ENCODE measurements at regions not wholly inside any gene's neighbourhood (a gene's known extent, or its start where the extent isn't known, plus 50 kb on each side); places are given as distances from the start of the nearest gene placed in this dataset.
A peak's percentile ranks its signal among the peaks of the same experiment; 100 is the strongest.

DNA sequence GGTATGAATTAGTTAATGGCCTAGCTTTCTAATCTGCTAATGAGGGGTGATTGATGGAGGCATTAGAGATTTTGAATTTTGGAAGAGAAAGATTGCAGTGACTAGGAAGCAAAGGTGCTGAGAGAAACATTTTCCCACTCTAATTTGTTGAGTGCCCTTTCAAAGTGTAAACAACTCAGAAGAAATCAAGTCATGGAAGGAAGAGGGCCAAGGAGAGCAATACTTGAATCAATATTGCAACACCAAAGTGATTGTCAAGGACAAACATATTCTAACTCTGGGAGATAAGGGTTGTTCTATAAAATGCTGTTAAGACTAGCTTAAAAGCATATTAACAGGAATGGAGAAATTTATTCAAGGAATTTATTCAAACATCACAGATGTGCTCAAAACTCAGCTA, 182.7 kb upstream of the FERMT1 start:
- Histone ChIP-seq H3K36me3 (ENCODE audit: control insufficient read depth in 4 of 4, insufficient read depth in 4 of 4, low read length in 4 of 4) (no peaks in the 10 kb centered on the region), H3K9me3 (ENCODE audit: control insufficient read depth in 4 of 4, insufficient read depth in 3 of 4, low read length in 3 of 4) (no peaks in the 10 kb centered on the region), H3K27me3 (ENCODE audit: control insufficient read depth in 3 of 3, insufficient read depth in 3 of 3, low read length in 2 of 3) (no peaks in the 10 kb centered on the region), H3K27ac (ENCODE audit: low read depth in 1 of 2, low read length in 1 of 2) (no peak overlapping the region), H3K9ac (ENCODE audit: insufficient read depth in 1 of 2, low read length in 2 of 2) (no peak overlapping the region), H3K4me1 (ENCODE audit: control insufficient read depth in 5 of 5, insufficient read depth in 5 of 5, low read length in 5 of 5) (peaks cover 0 to 33% (median 5%) of the 10 kb centered on the region in 5 donors), H3K4me3 (no peak overlapping the region)
- ATAC-seq (ENCODE audit: insufficient read depth, low FRiP score) (no peak), DNase-seq (peak in 2 of 3 donors; percentile 32 to 48)
- TF ChIP-seq, protein P1, sequence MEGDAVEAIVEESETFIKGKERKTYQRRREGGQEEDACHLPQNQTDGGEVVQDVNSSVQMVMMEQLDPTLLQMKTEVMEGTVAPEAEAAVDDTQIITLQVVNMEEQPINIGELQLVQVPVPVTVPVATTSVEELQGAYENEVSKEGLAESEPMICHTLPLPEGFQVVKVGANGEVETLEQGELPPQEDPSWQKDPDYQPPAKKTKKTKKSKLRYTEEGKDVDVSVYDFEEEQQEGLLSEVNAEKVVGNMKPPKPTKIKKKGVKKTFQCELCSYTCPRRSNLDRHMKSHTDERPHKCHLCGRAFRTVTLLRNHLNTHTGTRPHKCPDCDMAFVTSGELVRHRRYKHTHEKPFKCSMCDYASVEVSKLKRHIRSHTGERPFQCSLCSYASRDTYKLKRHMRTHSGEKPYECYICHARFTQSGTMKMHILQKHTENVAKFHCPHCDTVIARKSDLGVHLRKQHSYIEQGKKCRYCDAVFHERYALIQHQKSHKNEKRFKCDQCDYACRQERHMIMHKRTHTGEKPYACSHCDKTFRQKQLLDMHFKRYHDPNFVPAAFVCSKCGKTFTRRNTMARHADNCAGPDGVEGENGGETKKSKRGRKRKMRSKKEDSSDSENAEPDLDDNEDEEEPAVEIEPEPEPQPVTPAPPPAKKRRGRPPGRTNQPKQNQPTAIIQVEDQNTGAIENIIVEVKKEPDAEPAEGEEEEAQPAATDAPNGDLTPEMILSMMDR (IDR thresholded peaks at IDR 0.05; ENCODE audit: control extremely low read depth, extremely low read depth), result no peak

DNA sequence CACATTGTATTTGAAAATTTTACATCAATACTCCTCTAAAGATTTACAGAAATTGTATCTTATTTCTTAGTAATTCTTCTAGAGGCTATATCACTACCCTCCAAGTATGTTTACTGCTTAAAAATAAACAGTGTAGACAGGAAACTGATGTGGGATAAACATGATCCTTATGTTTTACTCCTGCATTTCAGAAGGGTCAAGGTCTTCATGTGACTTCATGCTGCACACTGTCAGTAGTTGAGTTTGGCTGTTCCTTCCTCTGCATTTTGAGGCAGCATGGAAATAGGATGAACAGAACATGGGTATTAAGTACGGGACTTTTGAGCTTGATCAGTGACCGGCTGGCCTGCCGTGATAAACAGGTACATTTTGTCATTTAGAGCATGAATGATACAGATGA, 179.2 kb upstream of the FERMT1 start:
- 73 to 74% methylated on average over 3 of the region's 3 CpGs for WGBS, 2 donors

DNA sequence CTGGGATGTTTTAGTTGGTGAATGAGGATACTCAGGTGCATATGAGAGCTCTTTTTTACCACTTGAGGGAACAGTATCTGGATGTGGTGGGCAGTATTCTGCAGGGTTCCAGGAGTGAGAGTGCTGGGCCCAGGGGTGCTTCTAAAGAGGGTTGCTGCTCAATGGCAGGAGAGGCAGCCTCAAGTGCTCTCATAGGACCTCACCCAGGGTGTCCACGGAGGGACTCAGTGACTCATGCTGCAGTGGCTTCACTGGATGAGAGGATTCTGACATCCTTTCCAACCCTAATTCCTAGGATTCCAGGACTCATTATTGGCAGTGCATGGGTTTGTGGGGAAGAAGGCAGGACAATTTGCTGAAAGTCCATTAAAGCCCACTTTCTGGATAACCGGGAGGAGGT, 176.6 kb upstream of the FERMT1 start:
- Histone ChIP-seq H3K9me3 (ENCODE audit: control insufficient read depth in 4 of 4, insufficient read depth in 3 of 4, low read length in 3 of 4) (no peaks in the 10 kb centered on the region), H3K27me3 (ENCODE audit: control insufficient read depth in 3 of 3, insufficient read depth in 3 of 3, low read length in 2 of 3) (no peaks in the 10 kb centered on the region), H3K4me1 (ENCODE audit: control insufficient read depth in 5 of 5, insufficient read depth in 5 of 5, low read length in 5 of 5) (peaks cover 0 to 40% (median 5%) of the 10 kb centered on the region in 5 donors), H3K4me3 (no peak overlapping the region), H3K9ac (ENCODE audit: insufficient read depth in 1 of 2, low read length in 2 of 2) (no peak overlapping the region), H3K27ac (ENCODE audit: low read depth in 1 of 2, low read length in 1 of 2) (no peak overlapping the region), H3K36me3 (ENCODE audit: control insufficient read depth in 4 of 4, insufficient read depth in 4 of 4, low read length in 4 of 4) (no peaks in the 10 kb centered on the region)
- TF ChIP-seq, protein P1 (IDR thresholded peaks at IDR 0.05; ENCODE audit: control extremely low read depth, extremely low read depth), result no peak
- whole genome bisulfite sequencing, 2 donors, result 56 to 84% methylated on average over 2 of the region's 2 CpGs
- peak; percentile 41 for ATAC-seq (ENCODE audit: insufficient read depth, low FRiP score)
- DNase-seq, result no peak

More for the DNA sequence above, 179.2 kb upstream of the FERMT1 start:
- TF ChIP-seq, protein P1 (IDR thresholded peaks at IDR 0.05; ENCODE audit: control extremely low read depth, extremely low read depth), result no peak
- Histone ChIP-seq H3K36me3 (ENCODE audit: control insufficient read depth in 4 of 4, insufficient read depth in 4 of 4, low read length in 4 of 4) (no peaks in the 10 kb centered on the region), H3K4me1 (ENCODE audit: control insufficient read depth in 5 of 5, insufficient read depth in 5 of 5, low read length in 5 of 5) (peaks cover 0 to 33% (median 5%) of the 10 kb centered on the region in 5 donors), H3K9ac (ENCODE audit: insufficient read depth in 1 of 2, low read length in 2 of 2) (no peak overlapping the region), H3K27me3 (ENCODE audit: control insufficient read depth in 3 of 3, insufficient read depth in 3 of 3, low read length in 2 of 3) (no peaks in the 10 kb centered on the region), H3K4me3 (no peak overlapping the region), H3K27ac (ENCODE audit: low read depth in 1 of 2, low read length in 1 of 2) (no peak overlapping the region), H3K9me3 (ENCODE audit: control insufficient read depth in 4 of 4, insufficient read depth in 3 of 4, low read length in 3 of 4) (no peaks in the 10 kb centered on the region)
- DNase-seq (peak; percentile 51 to 96 (median 93)), ATAC-seq (ENCODE audit: insufficient read depth, low FRiP score) (no peak)

DNA sequence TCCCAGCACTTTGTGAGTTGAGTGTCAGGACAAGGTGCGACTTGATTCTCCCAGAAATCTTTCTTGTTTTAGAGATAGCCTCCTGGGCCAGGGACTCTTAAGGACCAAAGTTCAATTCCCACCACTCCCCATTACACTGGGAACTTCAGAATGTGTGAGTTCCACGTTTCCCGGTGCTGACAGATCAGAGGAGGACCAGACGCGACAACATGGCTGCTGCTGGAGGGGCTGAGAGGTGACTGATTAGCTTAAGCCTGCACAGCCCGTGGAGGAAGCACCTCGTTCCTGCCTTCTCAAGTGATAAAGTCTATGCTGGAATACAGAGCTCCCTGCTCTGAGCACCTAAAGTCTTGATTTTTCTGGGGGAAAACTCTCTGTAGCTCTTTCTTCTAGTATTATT, 175.2 kb upstream of the FERMT1 start:
- ATAC-seq (ENCODE audit: insufficient read depth, low FRiP score) (no peak), DNase-seq (no peak)
- TF ChIP-seq, protein P1 (IDR thresholded peaks at IDR 0.05; ENCODE audit: control extremely low read depth, extremely low read depth), result no peak
- H3K27ac ChIP-seq (ENCODE audit: low read depth in 1 of 2, low read length in 1 of 2), result no peak overlapping the region
- no peaks in the 10 kb centered on the region for H3K36me3 ChIP-seq (ENCODE audit: control insufficient read depth in 4 of 4, insufficient read depth in 4 of 4, low read length in 4 of 4)
- 83% methylated on average over 7 of the region's 7 CpGs for WGBS, 2 donors
- H3K4me1 ChIP-seq (ENCODE audit: control insufficient read depth in 5 of 5, insufficient read depth in 5 of 5, low read length in 5 of 5), result peaks cover 0 to 32% (median 5%) of the 10 kb centered on the region in 5 donors
- H3K9ac ChIP-seq (ENCODE audit: insufficient read depth in 1 of 2, low read length in 2 of 2), result no peak overlapping the region
- no peaks in the 10 kb centered on the region for H3K9me3 ChIP-seq (ENCODE audit: control insufficient read depth in 4 of 4, insufficient read depth in 3 of 4, low read length in 3 of 4)
- no peaks in the 10 kb centered on the region for H3K27me3 ChIP-seq (ENCODE audit: control insufficient read depth in 3 of 3, insufficient read depth in 3 of 3, low read length in 2 of 3)
- H3K4me3 ChIP-seq, result no peak overlapping the region
